ENCODE measurements at regions not wholly inside any gene's neighbourhood (a gene's known extent, or its start where the extent isn't known, plus 50 kb on each side); places are given as distances from the start of the nearest gene placed in this dataset.

GRCh38 chr6:167424060-167424673 is 99.3 kb downstream of the TTLL2 start (continued):
- TF ChIP-seq ZNF335 (CRISPR knock-in tag; IDR thresholded peaks at IDR 0.05): no peak
- TF ChIP-seq ZBTB3 (CRISPR knock-in tag; IDR thresholded peaks at IDR 0.05; ENCODE audit: borderline replicate concordance, low read depth): no peak
- peak; percentile 50; the same call in 1 of the 2 replicates for TF ChIP-seq POGZ (CRISPR knock-in tag; IDR thresholded peaks at IDR 0.05)
- TF ChIP-seq ESRRA (CRISPR knock-in tag; IDR thresholded peaks at IDR 0.05; ENCODE audit: low read depth): 0 out of 2 replicates have a peak, but pooled peaks have one; percentile 38
- no peak for TF ChIP-seq HHEX (CRISPR knock-in tag; IDR thresholded peaks at IDR 0.05)
- no peak for TF ChIP-seq FOXO4 (CRISPR knock-in tag; conservative IDR thresholded peaks at IDR 0.05)
- no peak for TF ChIP-seq ZBTB42 (CRISPR knock-in tag; IDR thresholded peaks at IDR 0.05)
- peak; percentile 64 for TF ChIP-seq PHF8 (CRISPR knock-in tag; IDR thresholded peaks at IDR 0.05)
- TF ChIP-seq LBX2 (CRISPR knock-in tag; IDR thresholded peaks at IDR 0.05; ENCODE audit: borderline replicate concordance): 0 out of 2 replicates have a peak, but pooled peaks have one; percentile 41
- TF ChIP-seq SRF (IDR thresholded peaks at IDR 0.05; ENCODE audit: low read depth, low read length): no peak
- no peak for TF ChIP-seq ZNF841 (CRISPR knock-in tag; IDR thresholded peaks at IDR 0.05; ENCODE audit: borderline replicate concordance)
- peak; percentile 35; the same call in 1 of the 2 replicates for TF ChIP-seq ZNF451 (CRISPR knock-in tag; IDR thresholded peaks at IDR 0.05)
- TF ChIP-seq ZNF678 (CRISPR knock-in tag; IDR thresholded peaks at IDR 0.05): no peak
- TF ChIP-seq CEBPB (IDR thresholded peaks at IDR 0.05; ENCODE audit: borderline replicate concordance, low read depth, low read length): no peak
- peak; percentile 79; the same call in 1 of the 2 replicates for TF ChIP-seq ZNF576 (CRISPR knock-in tag; IDR thresholded peaks at IDR 0.05)
- no peak for TF ChIP-seq YEATS2 (CRISPR knock-in tag; IDR thresholded peaks at IDR 0.05; ENCODE audit: borderline replicate concordance)
- TF ChIP-seq HES4 (CRISPR knock-in tag; IDR thresholded peaks at IDR 0.05; ENCODE audit: borderline replicate concordance): peak; percentile 89
- 0 out of 2 replicates have a peak, but pooled peaks have one; percentile 78 for TF ChIP-seq ZNF713 (CRISPR knock-in tag; IDR thresholded peaks at IDR 0.05)
- TF ChIP-seq MTERF4 (CRISPR knock-in tag; IDR thresholded peaks at IDR 0.05): peak; percentile 58; the same call in 1 of the 2 replicates
- peak; percentile 77; the same call in 1 of the 2 replicates for TF ChIP-seq ERF (CRISPR knock-in tag; IDR thresholded peaks at IDR 0.05)
- no peak for TF ChIP-seq REXO4 (CRISPR knock-in tag; IDR thresholded peaks at IDR 0.05; ENCODE audit: borderline replicate concordance)
- TF ChIP-seq FOXJ3 (CRISPR knock-in tag; IDR thresholded peaks at IDR 0.05; ENCODE audit: borderline replicate concordance): no peak
- no peak for TF ChIP-seq ZFP36L1 (CRISPR knock-in tag; IDR thresholded peaks at IDR 0.05)
- TF ChIP-seq SKIL (CRISPR knock-in tag; IDR thresholded peaks at IDR 0.05; ENCODE audit: borderline replicate concordance): no peak
- TF ChIP-seq ZNF552 (CRISPR knock-in tag; IDR thresholded peaks at IDR 0.05; ENCODE audit: borderline replicate concordance): no peak
- no peak for TF ChIP-seq SMARCC2 (IDR thresholded peaks at IDR 0.05)
- 0 out of 4 replicates have a peak, but pooled peaks of 1 of the 2 experiments have one; percentile 30 for TF ChIP-seq KLF16 (CRISPR knock-in tag; IDR thresholded peaks at IDR 0.05)
